GM20000 (cell line): ENCODE measurements at regions not wholly inside any gene's neighbourhood (a gene's known extent, or its start where the extent isn't known, plus 50 kb on each side); places are given as distances from the start of the nearest gene placed in this dataset.

Source experiments
- DNase-seq: peaks from one replicate; pipeline ENCODE4 v3.0.0; 2012; ENCODE audit warnings: low spot score
- CTCF ChIP-seq: IDR thresholded peaks from 2 replicates; pipeline ENCODE4 v1.5.1; 2012; ENCODE audit warnings: mild to moderate bottlenecking, control low read depth; ENCODE audit errors: extremely low read depth, missing control alignments

GRCh38 chr13:106650690-106651205, 82.8 kb upstream of the ARGLU1 start:
- DNase-seq: no peak
- TF ChIP-seq CTCF: no peak

DNA sequence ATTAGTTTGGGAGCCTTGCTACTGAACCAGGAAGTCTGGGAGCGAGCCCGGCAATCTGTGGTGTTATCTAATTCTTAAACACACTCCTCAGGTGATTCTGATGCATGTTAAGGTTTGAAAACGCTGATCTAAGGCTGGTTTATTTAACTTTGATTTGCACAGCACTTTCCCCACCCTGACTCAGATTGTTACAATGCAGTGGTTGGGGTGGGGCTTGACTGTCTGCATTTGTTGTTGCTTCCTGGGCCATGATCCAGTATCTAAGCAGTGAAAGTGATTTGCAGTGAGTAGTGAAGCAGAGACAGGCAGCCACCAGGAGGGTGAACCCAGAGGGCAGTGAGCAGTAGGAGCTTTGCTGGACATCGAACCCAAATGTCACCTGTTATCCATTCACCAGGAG, 81.6 kb upstream of the ARGLU1 start:
- no peak for DNase-seq
- TF ChIP-seq CTCF: no peak

DNA sequence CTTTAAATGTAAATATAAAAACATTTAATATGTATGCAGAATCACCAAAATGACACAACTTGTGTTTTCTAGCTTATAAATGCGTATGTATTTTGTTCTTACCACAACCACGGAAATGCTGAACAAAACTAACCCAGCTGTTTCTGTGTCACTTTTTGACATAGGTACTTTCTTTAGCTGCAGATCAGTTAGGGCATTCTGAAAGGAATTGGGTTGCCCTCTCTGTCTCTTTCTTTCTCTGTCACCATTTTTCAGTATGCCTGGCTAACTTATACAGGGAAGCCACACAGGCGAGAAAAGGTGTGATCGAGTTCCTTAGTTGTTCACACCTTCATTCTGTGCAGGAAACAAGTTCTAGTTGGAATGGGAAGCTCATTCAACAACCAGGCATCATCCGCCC, 72.6 kb upstream of the ARGLU1 start:
- TF ChIP-seq CTCF: no peak
- DNase-seq: no peak

GRCh38 chr13:106637519-106637918, 69.6 kb upstream of the ARGLU1 start:
- no peak for TF ChIP-seq CTCF
- no peak for DNase-seq

DNA sequence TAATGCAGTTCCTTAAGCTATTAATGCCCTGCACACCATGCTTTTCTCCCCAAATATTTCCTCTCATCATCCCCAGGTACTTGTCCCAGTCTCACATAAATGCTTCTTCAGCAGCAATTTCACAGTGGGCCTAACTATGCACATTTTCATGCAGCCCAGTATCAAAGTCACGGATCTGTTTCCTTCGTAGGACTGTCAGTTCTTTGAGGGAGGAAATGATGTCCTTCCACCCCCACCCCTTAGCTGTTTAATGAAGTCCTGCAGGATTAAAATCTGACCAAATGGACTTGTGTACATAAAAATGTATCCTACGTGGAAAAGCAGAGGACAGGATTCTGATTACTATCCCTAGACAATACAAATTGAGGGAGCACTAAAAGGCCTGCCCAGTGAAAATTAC, 68.6 kb upstream of the ARGLU1 start:
- DNase-seq: no peak
- TF ChIP-seq CTCF: no peak

DNA sequence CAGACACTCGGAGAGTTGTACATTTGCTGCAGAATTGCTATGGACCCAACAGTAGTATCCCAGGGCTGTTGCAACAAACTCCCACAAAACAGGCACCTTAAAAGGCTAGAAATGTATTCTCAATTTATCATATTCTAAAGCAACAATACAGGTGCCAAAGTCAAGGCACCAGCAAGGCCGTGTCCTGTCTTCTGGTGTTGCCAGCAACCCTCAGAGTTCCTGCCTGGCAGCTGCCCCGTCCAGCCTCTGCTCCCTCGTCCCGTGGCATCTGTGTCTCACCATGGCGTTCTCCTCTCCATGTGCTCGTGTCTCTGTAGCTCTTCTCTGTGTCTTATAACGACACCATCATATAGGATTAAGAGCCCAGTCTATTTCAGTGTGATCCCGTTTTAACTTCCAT, 67.7 kb upstream of the ARGLU1 start:
- no peak for TF ChIP-seq CTCF
- no peak for DNase-seq

GRCh38 chr13:106633321-106633720, 65.4 kb upstream of the ARGLU1 start:
- DNase-seq: no peak
- TF ChIP-seq CTCF: no peak
